ENCODE measurements at regions not wholly inside any gene's neighbourhood (a gene's known extent, or its start where the extent isn't known, plus 50 kb on each side); places are given as distances from the start of the nearest gene placed in this dataset.

GRCh38 chr16:59881376-59881775, 1147.3 kb upstream of the GOT2 start:
- DNase-seq (ENCODE audit: extremely low read depth, low read depth), result no peak
- TF ChIP-seq, protein P1, sequence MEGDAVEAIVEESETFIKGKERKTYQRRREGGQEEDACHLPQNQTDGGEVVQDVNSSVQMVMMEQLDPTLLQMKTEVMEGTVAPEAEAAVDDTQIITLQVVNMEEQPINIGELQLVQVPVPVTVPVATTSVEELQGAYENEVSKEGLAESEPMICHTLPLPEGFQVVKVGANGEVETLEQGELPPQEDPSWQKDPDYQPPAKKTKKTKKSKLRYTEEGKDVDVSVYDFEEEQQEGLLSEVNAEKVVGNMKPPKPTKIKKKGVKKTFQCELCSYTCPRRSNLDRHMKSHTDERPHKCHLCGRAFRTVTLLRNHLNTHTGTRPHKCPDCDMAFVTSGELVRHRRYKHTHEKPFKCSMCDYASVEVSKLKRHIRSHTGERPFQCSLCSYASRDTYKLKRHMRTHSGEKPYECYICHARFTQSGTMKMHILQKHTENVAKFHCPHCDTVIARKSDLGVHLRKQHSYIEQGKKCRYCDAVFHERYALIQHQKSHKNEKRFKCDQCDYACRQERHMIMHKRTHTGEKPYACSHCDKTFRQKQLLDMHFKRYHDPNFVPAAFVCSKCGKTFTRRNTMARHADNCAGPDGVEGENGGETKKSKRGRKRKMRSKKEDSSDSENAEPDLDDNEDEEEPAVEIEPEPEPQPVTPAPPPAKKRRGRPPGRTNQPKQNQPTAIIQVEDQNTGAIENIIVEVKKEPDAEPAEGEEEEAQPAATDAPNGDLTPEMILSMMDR (IDR thresholded peaks at IDR 0.05; ENCODE audit: low read depth, low read length), result no peak

DNA sequence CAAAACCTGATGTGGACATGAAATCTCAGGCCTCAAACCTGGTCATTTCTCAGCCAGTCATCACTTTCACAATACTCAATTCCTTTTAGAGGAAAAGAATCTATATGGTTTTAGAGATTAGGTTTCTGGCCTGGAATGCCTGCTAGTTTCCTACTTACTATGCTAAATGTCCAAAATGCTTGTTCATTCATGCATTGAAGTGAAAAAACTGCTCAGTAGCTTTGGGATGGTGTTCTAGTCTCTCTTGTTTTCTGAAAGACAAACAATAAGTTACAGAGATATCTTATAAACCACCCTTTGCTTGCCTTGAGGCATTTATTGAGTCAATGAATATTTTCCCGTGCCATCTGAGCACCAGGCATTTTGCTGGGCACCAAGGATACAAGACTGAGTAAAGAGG, 1146.5 kb upstream of the GOT2 start:
- peak; percentile 2 for DNase-seq (ENCODE audit: extremely low read depth, low read depth)
- TF ChIP-seq, protein P1 (IDR thresholded peaks at IDR 0.05; ENCODE audit: low read depth, low read length), result no peak

DNA sequence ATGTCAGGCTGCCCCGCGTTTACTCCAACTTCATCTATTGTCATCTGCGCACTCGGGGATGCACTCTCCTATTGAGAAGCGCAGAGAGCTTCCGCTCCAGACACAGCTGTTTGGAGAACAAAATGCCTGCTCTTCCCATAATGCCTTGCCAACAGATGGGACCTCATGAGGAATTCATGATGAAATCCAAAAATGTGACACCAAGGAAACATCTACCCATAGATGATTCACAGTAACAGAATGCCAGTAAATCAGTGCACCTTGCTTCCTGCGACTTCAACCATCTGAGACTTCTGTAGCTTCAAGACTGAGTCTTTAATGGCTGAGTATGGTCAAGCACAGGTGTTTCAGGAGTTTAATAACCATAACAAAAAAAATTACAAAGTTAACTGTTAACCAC, 1144.9 kb upstream of the GOT2 start:
- DNase-seq (ENCODE audit: extremely low read depth, low read depth), result no peak
- TF ChIP-seq, protein P1 (IDR thresholded peaks at IDR 0.05; ENCODE audit: low read depth, low read length), result no peak

- TF ChIP-seq, protein P1 (IDR thresholded peaks at IDR 0.05; ENCODE audit: low read depth, low read length), result no peak
These were observed 1144.4 kb upstream of the GOT2 start for GRCh38 chr16:59878479-59878878.

DNA sequence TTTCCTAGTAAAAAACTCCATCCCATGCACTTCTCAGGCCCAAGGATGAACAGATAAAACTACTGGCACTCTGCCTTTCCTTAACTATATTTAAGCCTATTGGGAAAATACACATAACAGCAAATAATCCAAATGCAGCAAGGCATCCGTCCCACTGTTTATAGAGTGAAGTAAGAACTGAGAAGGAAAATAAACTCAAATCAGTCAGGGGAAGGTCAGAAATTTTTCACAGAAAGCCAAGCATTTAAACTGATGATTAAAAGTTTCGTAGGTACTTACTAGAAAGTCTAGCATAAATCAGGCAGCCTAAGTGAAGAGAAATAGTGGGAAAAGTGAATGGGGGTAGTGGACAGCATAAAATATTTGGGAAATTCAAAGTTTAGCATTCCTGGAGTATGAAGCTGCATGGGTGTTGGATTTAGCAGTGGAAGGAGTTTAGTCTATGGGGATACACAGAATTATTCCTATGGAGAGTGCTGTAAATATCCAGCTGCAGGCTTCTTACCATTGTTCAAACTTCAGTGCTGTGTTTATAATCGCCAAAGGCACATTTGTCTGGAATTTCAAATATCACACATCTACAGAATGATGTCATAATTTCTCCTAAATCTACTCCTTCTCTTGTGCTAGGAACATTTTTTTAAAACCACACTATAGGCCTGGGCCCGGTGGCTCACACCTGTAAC, 1131.0 kb upstream of the GOT2 start:
- TF ChIP-seq, protein P1 (IDR thresholded peaks at IDR 0.05; ENCODE audit: low read depth, low read length), result no peak
- peak; percentile 48 for DNase-seq (ENCODE audit: extremely low read depth, low read depth)

More at GRCh38 chr16:59878479-59878878, 1144.4 kb upstream of the GOT2 start:
- DNase-seq (ENCODE audit: extremely low read depth, low read depth), result peak; percentile 3

- peak; percentile 20 for DNase-seq (ENCODE audit: extremely low read depth, low read depth)
- TF ChIP-seq, protein P1 (IDR thresholded peaks at IDR 0.05; ENCODE audit: low read depth, low read length), result no peak
These were observed 1125.7 kb upstream of the GOT2 start for GRCh38 chr16:59859676-59860402.

DNA sequence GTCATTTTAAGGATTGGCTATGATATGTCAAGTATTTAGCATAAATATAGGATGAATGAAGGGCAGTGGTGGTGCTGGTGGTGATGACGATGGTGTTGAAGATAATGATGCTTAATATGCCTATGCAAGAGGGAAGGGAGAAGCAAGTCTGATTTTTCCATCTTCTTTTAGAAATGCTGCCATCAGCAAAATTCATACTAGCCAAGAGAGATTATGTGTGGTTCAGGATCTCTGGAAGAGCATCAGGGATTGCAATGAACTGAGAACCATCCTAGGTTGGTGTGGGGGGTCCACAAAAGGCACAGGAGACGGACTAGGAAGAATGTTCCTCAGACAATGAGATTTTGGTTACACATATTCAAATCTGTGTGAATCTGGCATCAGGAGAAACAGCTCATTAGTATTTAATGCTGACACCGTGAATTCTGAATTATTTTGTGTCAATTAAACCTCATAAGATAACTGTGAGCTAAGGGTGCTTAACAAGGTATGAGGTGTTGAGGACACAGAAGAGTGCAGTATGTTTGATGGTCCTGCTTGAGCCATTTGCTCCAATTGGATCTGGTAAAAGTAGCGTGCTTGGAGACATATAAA, 1120.8 kb upstream of the GOT2 start:
- no peak for DNase-seq (ENCODE audit: extremely low read depth, low read depth)
- TF ChIP-seq, protein P1 (IDR thresholded peaks at IDR 0.05; ENCODE audit: low read depth, low read length), result no peak
